HL-60 (cell line): ENCODE measurements at regions not wholly inside any gene's neighbourhood (a gene's known extent, or its start where the extent isn't known, plus 50 kb on each side); places are given as distances from the start of the nearest gene placed in this dataset.

Experiments
- DNase-seq, 2 experiments: peaks; one replicate each; pipeline ENCODE4 v3.0.0-alpha.2; 2010 to 2020; ENCODE audit warnings: low read depth in 1 of 2, low spot score in 1 of 2
- H3K27ac ChIP-seq: fragments of 250-450 bp; sonication (Bioruptor Pico); replicated peaks from 2 replicates; pipeline ENCODE4 v1.5.1; 2020; ENCODE audit warnings: mild to moderate bottlenecking, moderate library complexity
- H3K27me3 ChIP-seq: fragments of 250-450 bp; sonication (Bioruptor Pico); 2 replicates; pipeline ENCODE4 v1.5.1; 2021; ENCODE audit warnings: mild to moderate bottlenecking, moderate library complexity; ENCODE audit not compliant: insufficient read depth, poor library complexity, severe bottlenecking
- H3K4me3 ChIP-seq: replicated peaks from 2 replicates; pipeline ENCODE4 v1.5.1; 2011; ENCODE audit warnings: mild to moderate bottlenecking, control low read depth, low read length; ENCODE audit not compliant: insufficient read depth
- GABPA ChIP-seq: IDR thresholded peaks from 2 replicates; pipeline ENCODE4 v1.6.1; 2012; ENCODE audit warnings: low read depth
- POLR2AphosphoS5 ChIP-seq: IDR thresholded peaks from 2 replicates; pipeline ENCODE4 v1.6.1; 2012; ENCODE audit warnings: low read depth
- SPI1 ChIP-seq: IDR thresholded peaks from 2 replicates; pipeline ENCODE4 v1.6.1; 2012; ENCODE audit warnings: low read depth, mild to moderate bottlenecking, borderline replicate concordance
- TF ChIP-seq, protein P1 (sequence below): IDR thresholded peaks from 2 replicates; pipeline ENCODE4 v1.6.1; 2012; ENCODE audit warnings: low read depth; ENCODE audit not compliant: insufficient replicate concordance
- TF ChIP-seq, protein P2 (sequence below): IDR thresholded peaks from one replicate; pipeline ENCODE4 v1.5.1; 2011; ENCODE audit warnings: low read length, control low read depth, inconsistent platforms; ENCODE audit not compliant: insufficient read depth

DNA sequence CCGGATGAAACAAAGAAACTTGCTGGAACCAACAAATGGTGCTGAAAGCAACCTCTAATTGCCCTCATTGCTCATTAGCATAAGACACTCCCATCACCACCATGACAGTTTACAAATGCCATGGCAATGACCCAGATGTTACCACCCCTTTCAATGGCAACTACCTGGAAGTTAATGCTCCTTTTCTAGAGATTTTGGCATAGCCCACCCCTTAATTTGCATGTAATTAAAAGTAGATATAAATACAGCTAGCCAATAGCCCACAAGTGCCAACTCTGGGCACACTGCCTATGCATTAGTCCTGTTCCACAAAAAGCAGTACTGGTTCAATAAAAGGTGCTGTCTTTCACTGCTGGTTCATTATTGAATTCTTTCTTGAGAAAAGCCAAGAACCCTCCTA is 410.3 kb upstream of the PPP1R2C start:
- Histone ChIP-seq H3K4me3 (no peak overlapping the region), H3K27me3 (no peaks in the 10 kb centered on the region), H3K27ac (no peak overlapping the region)
- DNase-seq, result no peak
- TF ChIP-seq GABPA, result no peak
- TF ChIP-seq, protein P1, sequence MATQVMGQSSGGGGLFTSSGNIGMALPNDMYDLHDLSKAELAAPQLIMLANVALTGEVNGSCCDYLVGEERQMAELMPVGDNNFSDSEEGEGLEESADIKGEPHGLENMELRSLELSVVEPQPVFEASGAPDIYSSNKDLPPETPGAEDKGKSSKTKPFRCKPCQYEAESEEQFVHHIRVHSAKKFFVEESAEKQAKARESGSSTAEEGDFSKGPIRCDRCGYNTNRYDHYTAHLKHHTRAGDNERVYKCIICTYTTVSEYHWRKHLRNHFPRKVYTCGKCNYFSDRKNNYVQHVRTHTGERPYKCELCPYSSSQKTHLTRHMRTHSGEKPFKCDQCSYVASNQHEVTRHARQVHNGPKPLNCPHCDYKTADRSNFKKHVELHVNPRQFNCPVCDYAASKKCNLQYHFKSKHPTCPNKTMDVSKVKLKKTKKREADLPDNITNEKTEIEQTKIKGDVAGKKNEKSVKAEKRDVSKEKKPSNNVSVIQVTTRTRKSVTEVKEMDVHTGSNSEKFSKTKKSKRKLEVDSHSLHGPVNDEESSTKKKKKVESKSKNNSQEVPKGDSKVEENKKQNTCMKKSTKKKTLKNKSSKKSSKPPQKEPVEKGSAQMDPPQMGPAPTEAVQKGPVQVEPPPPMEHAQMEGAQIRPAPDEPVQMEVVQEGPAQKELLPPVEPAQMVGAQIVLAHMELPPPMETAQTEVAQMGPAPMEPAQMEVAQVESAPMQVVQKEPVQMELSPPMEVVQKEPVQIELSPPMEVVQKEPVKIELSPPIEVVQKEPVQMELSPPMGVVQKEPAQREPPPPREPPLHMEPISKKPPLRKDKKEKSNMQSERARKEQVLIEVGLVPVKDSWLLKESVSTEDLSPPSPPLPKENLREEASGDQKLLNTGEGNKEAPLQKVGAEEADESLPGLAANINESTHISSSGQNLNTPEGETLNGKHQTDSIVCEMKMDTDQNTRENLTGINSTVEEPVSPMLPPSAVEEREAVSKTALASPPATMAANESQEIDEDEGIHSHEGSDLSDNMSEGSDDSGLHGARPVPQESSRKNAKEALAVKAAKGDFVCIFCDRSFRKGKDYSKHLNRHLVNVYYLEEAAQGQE, result no peak
- TF ChIP-seq, protein P2, sequence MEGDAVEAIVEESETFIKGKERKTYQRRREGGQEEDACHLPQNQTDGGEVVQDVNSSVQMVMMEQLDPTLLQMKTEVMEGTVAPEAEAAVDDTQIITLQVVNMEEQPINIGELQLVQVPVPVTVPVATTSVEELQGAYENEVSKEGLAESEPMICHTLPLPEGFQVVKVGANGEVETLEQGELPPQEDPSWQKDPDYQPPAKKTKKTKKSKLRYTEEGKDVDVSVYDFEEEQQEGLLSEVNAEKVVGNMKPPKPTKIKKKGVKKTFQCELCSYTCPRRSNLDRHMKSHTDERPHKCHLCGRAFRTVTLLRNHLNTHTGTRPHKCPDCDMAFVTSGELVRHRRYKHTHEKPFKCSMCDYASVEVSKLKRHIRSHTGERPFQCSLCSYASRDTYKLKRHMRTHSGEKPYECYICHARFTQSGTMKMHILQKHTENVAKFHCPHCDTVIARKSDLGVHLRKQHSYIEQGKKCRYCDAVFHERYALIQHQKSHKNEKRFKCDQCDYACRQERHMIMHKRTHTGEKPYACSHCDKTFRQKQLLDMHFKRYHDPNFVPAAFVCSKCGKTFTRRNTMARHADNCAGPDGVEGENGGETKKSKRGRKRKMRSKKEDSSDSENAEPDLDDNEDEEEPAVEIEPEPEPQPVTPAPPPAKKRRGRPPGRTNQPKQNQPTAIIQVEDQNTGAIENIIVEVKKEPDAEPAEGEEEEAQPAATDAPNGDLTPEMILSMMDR, result no peak
- no peak for TF ChIP-seq SPI1
- TF ChIP-seq POLR2AphosphoS5, result no peak

GRCh38 chrX:43211570-43211969 is 433.6 kb upstream of the PPP1R2C start:
- no peak for DNase-seq
- no peak overlapping the region for H3K27ac ChIP-seq
- TF ChIP-seq SPI1 (no peak), POLR2AphosphoS5 (no peak), GABPA (no peak)
- TF ChIP-seq, protein P1, result no peak
- TF ChIP-seq, protein P2, result no peak
- H3K27me3 ChIP-seq, result no peaks in the 10 kb centered on the region
- H3K4me3 ChIP-seq, result no peak overlapping the region

GRCh38 chrX:43218198-43218597 is 437.9 kb upstream of the MAOA start:
- TF ChIP-seq SPI1 (no peak), POLR2AphosphoS5 (no peak), GABPA (no peak)
- TF ChIP-seq, protein P1, result no peak
- TF ChIP-seq, protein P2, result no peak
- DNase-seq, result no peak
- H3K4me3 ChIP-seq, result no peak overlapping the region

More at GRCh38 chrX:43218198-43218597, 437.9 kb upstream of the MAOA start:
- H3K27ac ChIP-seq, result no peak overlapping the region
- no peaks in the 10 kb centered on the region for H3K27me3 ChIP-seq
